ENCODE measurements at regions not wholly inside any gene's neighbourhood (a gene's known extent, or its start where the extent isn't known, plus 50 kb on each side); places are given as distances from the start of the nearest gene placed in this dataset.

DNA sequence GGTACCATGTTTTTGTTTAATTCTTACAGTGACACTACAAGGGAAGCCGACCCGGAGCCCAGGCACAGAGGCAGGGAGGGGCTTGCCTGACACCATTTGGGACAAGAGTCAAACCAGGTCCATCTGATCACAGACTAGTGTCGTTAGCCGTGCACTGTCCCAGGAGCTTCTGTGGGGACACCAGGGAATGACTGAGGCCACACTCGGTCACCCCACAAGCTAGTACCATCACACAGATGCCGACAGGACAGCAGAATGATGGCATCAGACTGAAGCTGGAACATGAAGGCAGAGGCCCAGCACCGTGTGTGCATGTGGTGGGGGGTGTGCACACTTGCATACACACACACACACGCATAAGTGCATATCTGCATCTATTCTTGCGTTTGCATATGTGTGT is 61.5 kb upstream of the NECTIN1 start:
- WGBS (ENCODE audit: insufficient coverage, insufficient replicate concordance, low lambda C conversion rate, missing lambda C conversion rate) = 54% methylated on average over 9 of the region's 9 CpGs
- intact Hi-C loops (cut with micrococcal nuclease; ENCODE audit: unreplicated experiment) = no loop called here
- FAIRE-seq = no peak
- TF ChIP-seq RFX5 (IDR thresholded peaks at IDR 0.05; ENCODE audit: low read depth, low read length) (no peak), SKIL (IDR thresholded peaks at IDR 0.05; ENCODE audit: low read depth, poor library complexity, severe bottlenecking) (no peak), GABPA (IDR thresholded peaks at IDR 0.05; ENCODE audit: low read depth) (no peak), ZBTB33 (IDR thresholded peaks at IDR 0.05) (no peak), RUNX3 (IDR thresholded peaks at IDR 0.05; ENCODE audit: low read length) (no peak), USF2 (IDR thresholded peaks at IDR 0.05; ENCODE audit: borderline replicate concordance, low read depth, low read length) (no peak), ZZZ3 (IDR thresholded peaks at IDR 0.05; ENCODE audit: control insufficient read depth, insufficient read length, low read depth) (no peak), MEF2B (IDR thresholded peaks at IDR 0.05; ENCODE audit: partially characterized antibody, poor library complexity, severe bottlenecking) (no peak), SUZ12 (IDR thresholded peaks at IDR 0.05; ENCODE audit: unreplicated experiment) (no peak), JUND (IDR thresholded peaks at IDR 0.05; ENCODE audit: low read depth, low read length) (no peak), NFYB (IDR thresholded peaks at IDR 0.05; ENCODE audit: insufficient read depth, low read depth, low read length) (no peak)
- TF ChIP-seq, protein P1, sequence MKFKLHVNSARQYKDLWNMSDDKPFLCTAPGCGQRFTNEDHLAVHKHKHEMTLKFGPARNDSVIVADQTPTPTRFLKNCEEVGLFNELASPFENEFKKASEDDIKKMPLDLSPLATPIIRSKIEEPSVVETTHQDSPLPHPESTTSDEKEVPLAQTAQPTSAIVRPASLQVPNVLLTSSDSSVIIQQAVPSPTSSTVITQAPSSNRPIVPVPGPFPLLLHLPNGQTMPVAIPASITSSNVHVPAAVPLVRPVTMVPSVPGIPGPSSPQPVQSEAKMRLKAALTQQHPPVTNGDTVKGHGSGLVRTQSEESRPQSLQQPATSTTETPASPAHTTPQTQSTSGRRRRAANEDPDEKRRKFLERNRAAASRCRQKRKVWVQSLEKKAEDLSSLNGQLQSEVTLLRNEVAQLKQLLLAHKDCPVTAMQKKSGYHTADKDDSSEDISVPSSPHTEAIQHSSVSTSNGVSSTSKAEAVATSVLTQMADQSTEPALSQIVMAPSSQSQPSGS (IDR thresholded peaks at IDR 0.05; ENCODE audit: low read length) = no peak

More for the DNA sequence above, 61.5 kb upstream of the NECTIN1 start:
- in situ Hi-C loops (cut with MboI) = no loop called here
- Histone ChIP-seq H3K4me3 (no peak overlapping the region), H3K4me1 (ENCODE audit: control insufficient read depth, insufficient read depth, low read length) (peaks cover 13% of the 10 kb centered on the region), H3K79me2 (ENCODE audit: control insufficient read depth, insufficient read depth, low read length) (no peaks in the 10 kb centered on the region), H3K9ac (ENCODE audit: control insufficient read depth, insufficient read depth, low read length) (no peak overlapping the region), H3K27ac (ENCODE audit: control insufficient read depth, insufficient read depth) (no peak overlapping the region), H3K4me2 (ENCODE audit: control insufficient read depth, insufficient read depth) (no peak overlapping the region), H3K36me3 (ENCODE audit: control insufficient read depth in 2 of 2, insufficient read depth in 2 of 2, low read length in 1 of 2) (no peaks in the 10 kb centered on the region), H3K27me3 (replicated peaks in 1 of 2; ENCODE audit: control insufficient read depth in 2 of 2, insufficient read depth in 2 of 2, low read length in 1 of 2) (no peaks in the 10 kb centered on the region), H3K9me3 (replicated peaks; ENCODE audit: control insufficient read depth, insufficient read depth, low read length) (no peaks in the 10 kb centered on the region), H4K20me1 (ENCODE audit: control insufficient read depth, insufficient read depth) (no peaks in the 10 kb centered on the region), H2AFZ (ENCODE audit: control insufficient read depth, low read depth, low read length) (no peak overlapping the region)
- no TSS peak for BruUV-seq (replicated peaks)
- ChIA-PET POLR2A (interaction anchor here (0.8 to 1.3 kb wide), 2 partner anchors 28 to 37 kb away, joined by 3 read pairs; no protein-coding TSS in a partner anchor), CTCF (interaction anchor here (0.7 to 0.8 kb wide), 2 partner anchors 121 to 317 kb away, joined by 4 to 6 read pairs; no protein-coding TSS in a partner anchor), RAD21 (ENCODE audit: unreplicated experiment) (no interaction called here), SMC1A (ENCODE audit: uncharacterized antibody, unreplicated experiment) (interaction anchor here (0.7 to 0.9 kb wide), 2 partner anchors 10 to 117 kb away, joined by 3 read pairs; no protein-coding TSS in a partner anchor)
- DNase-seq (ENCODE audit: low read depth, low spot score) (no peak), ATAC-seq (no peak)
